ENCODE measurements at regions not wholly inside any gene's neighbourhood (a gene's known extent, or its start where the extent isn't known, plus 50 kb on each side); places are given as distances from the start of the nearest gene placed in this dataset.
"Not testable (repeated sequence)": the region's sequence is repeated elsewhere in the genome, so short reads cannot be mapped to it uniquely, and the experiment has no call there.

GRCh38 chr3:101913168-101913567, 63.9 kb downstream of the NFKBIZ start:
- TF ChIP-seq CTBP1 (IDR thresholded peaks at IDR 0.05; ENCODE audit: borderline replicate concordance) (no peak), ARNT (IDR thresholded peaks at IDR 0.05) (no peak), LEF1 (IDR thresholded peaks at IDR 0.05; ENCODE audit: borderline replicate concordance) (no peak), L3MBTL2 (conservative IDR thresholded peaks at IDR 0.05) (no peak), SP1 (IDR thresholded peaks at IDR 0.05) (no peak), TARDBP (IDR thresholded peaks at IDR 0.05) (no peak), FOXK2 (IDR thresholded peaks at IDR 0.05) (no peak), BHLHE40 (IDR thresholded peaks at IDR 0.05; ENCODE audit: borderline replicate concordance) (no peak), NFRKB (IDR thresholded peaks at IDR 0.05) (no peak), ELF4 (IDR thresholded peaks at IDR 0.05) (no peak), HDGF (IDR thresholded peaks at IDR 0.05; ENCODE audit: borderline replicate concordance) (no peak), PKNOX1 (IDR thresholded peaks at IDR 0.05) (no peak)
- ChIA-PET CTCF (interaction anchor here (0.8 kb wide), 1 partner anchor 12 kb away, joined by 3 read pairs; no protein-coding TSS in a partner anchor), POLR2A (no interaction called here)
- no peak for DNase-seq (ENCODE audit: extremely low spot score)

- POLR2A ChIA-PET; DNase-seq (ENCODE audit: extremely low spot score); CTCF ChIA-PET: not testable (repeated sequence)
These were observed 68.4 kb downstream of the NFKBIZ start for GRCh38 chr3:101917761-101918160.

- DNase-seq (ENCODE audit: extremely low spot score); CTCF ChIA-PET; POLR2A ChIA-PET: not testable (repeated sequence)
These were observed 72.9 kb downstream of the NFKBIZ start for GRCh38 chr3:101922151-101922725.

GRCh38 chr3:101924621-101925020, 75.3 kb downstream of the NFKBIZ start:
- DNase-seq (ENCODE audit: extremely low spot score): not testable (repeated sequence)
- POLR2A ChIA-PET: interaction anchor here (2.5 kb wide), 1 partner anchor 75 kb away, joined by 11 read pairs; the partner anchor contains the start of gene NFKBIZ
- CTCF ChIA-PET: interaction anchor here (0.6 kb wide), 1 partner anchor 749 kb away, joined by 3 read pairs; no protein-coding TSS in a partner anchor

- POLR2A ChIA-PET: interaction anchor here (2.5 kb wide), 1 partner anchor 76 kb away, joined by 11 read pairs; the partner anchor contains the start of gene NFKBIZ
- CTCF ChIA-PET: interaction anchor here (0.8 kb wide), 1 partner anchor 111 kb away, joined by 4 read pairs; no protein-coding TSS in a partner anchor
- DNase-seq (ENCODE audit: extremely low spot score): not testable (repeated sequence)
These were observed 75.8 kb downstream of the NFKBIZ start for GRCh38 chr3:101925124-101925523.

- CTCF ChIA-PET: interaction anchor here (0.8 kb wide), 1 partner anchor 111 kb away, joined by 4 read pairs; no protein-coding TSS in a partner anchor
- DNase-seq (ENCODE audit: extremely low spot score): no peak
- no peak for TF ChIP-seq SP1 (IDR thresholded peaks at IDR 0.05)
- no peak for TF ChIP-seq TARDBP (IDR thresholded peaks at IDR 0.05)
- no peak for TF ChIP-seq LEF1 (IDR thresholded peaks at IDR 0.05; ENCODE audit: borderline replicate concordance)
- no peak for TF ChIP-seq CTBP1 (IDR thresholded peaks at IDR 0.05; ENCODE audit: borderline replicate concordance)
- no peak for TF ChIP-seq ELF4 (IDR thresholded peaks at IDR 0.05)
- POLR2A ChIA-PET: interaction anchor here (2.5 kb wide), 1 partner anchor 76 kb away, joined by 11 read pairs; the partner anchor contains the start of gene NFKBIZ
These were observed 76.2 kb downstream of the NFKBIZ start for GRCh38 chr3:101925564-101925963.

GRCh38 chr3:101926594-101927105, 77.3 kb downstream of the NFKBIZ start:
- ChIA-PET POLR2A (interaction anchor here (0.7 kb wide), 1 partner anchor 70 kb away, joined by 3 read pairs; no protein-coding TSS in a partner anchor), CTCF (no interaction called here)
- TF ChIP-seq L3MBTL2 (conservative IDR thresholded peaks at IDR 0.05) (no peak), SP1 (IDR thresholded peaks at IDR 0.05) (no peak), FOXM1 (IDR thresholded peaks at IDR 0.05; ENCODE audit: borderline replicate concordance) (no peak), NFRKB (IDR thresholded peaks at IDR 0.05) (no peak), FOXA1 (IDR thresholded peaks at IDR 0.05) (no peak), BHLHE40 (IDR thresholded peaks at IDR 0.05; ENCODE audit: borderline replicate concordance) (no peak), FOXK2 (IDR thresholded peaks at IDR 0.05) (no peak), LEF1 (IDR thresholded peaks at IDR 0.05; ENCODE audit: borderline replicate concordance) (no peak), CTBP1 (IDR thresholded peaks at IDR 0.05; ENCODE audit: borderline replicate concordance) (no peak), ARNT (IDR thresholded peaks at IDR 0.05) (no peak), ZNF384 (IDR thresholded peaks at IDR 0.05) (no peak), SUZ12 (IDR thresholded peaks at IDR 0.05) (no peak), ELF4 (IDR thresholded peaks at IDR 0.05) (no peak)
- no peak for DNase-seq (ENCODE audit: extremely low spot score)

GRCh38 chr3:101928890-101929289, 79.6 kb downstream of the NFKBIZ start:
- CTCF ChIA-PET: no interaction called here
- TF ChIP-seq NFRKB (IDR thresholded peaks at IDR 0.05): no peak
- peak; percentile 40; the same call in 1 of the 2 replicates for TF ChIP-seq PKNOX1 (IDR thresholded peaks at IDR 0.05)
- DNase-seq (ENCODE audit: extremely low spot score): no peak
- POLR2A ChIA-PET: no interaction called here

All from HEK293T (cell line).